ENCODE measurements at regions not wholly inside any gene's neighbourhood (a gene's known extent, or its start where the extent isn't known, plus 50 kb on each side); places are given as distances from the start of the nearest gene placed in this dataset.

- no peak for TF ChIP-seq CTCF (IDR thresholded peaks at IDR 0.05; ENCODE audit: unreplicated experiment in 3 of 3)
- no peak overlapping the region for H3K4me3 Mint-ChIP-seq
- no peaks in the 10 kb centered on the region for H3K9me3 Mint-ChIP-seq
- H3K27me3 Mint-ChIP-seq (ENCODE audit: low read depth): no peaks in the 10 kb centered on the region
- peaks cover 11% of the 10 kb centered on the region for H3K4me1 Mint-ChIP-seq
- H3K36me3 Mint-ChIP-seq (ENCODE audit: low read depth): no peaks in the 10 kb centered on the region
- no peak overlapping the region for H3K27ac Mint-ChIP-seq
Measured at GRCh38 chr9:28120184-28120583, 546.9 kb upstream of the C9orf72 start.

GRCh38 chr9:28120626-28121025 lies 547.3 kb upstream of the C9orf72 start:
- Mint-ChIP-seq H3K9me3 (no peaks in the 10 kb centered on the region), H3K4me3 (no peak overlapping the region), H3K27me3 (ENCODE audit: low read depth) (no peaks in the 10 kb centered on the region), H3K27ac (no peak overlapping the region), H3K36me3 (ENCODE audit: low read depth) (no peaks in the 10 kb centered on the region), H3K4me1 (peaks cover 11% of the 10 kb centered on the region)
- TF ChIP-seq CTCF (IDR thresholded peaks at IDR 0.05; ENCODE audit: unreplicated experiment in 3 of 3): no peak

- Mint-ChIP-seq H3K36me3 (ENCODE audit: low read depth) (no peaks in the 10 kb centered on the region), H3K9me3 (no peaks in the 10 kb centered on the region), H3K27ac (peak overlapping the region in 1 of 3 experiments; percentile 27), H3K4me3 (no peak overlapping the region), H3K27me3 (ENCODE audit: low read depth) (no peaks in the 10 kb centered on the region), H3K4me1 (peaks cover 11% of the 10 kb centered on the region)
- TF ChIP-seq CTCF (IDR thresholded peaks at IDR 0.05; ENCODE audit: unreplicated experiment in 3 of 3): no peak
Measured at GRCh38 chr9:28121366-28121765, 548.1 kb upstream of the C9orf72 start.

- Mint-ChIP-seq H3K4me3 (no peak overlapping the region), H3K4me1 (peaks cover 11% of the 10 kb centered on the region), H3K9me3 (no peaks in the 10 kb centered on the region), H3K36me3 (ENCODE audit: low read depth) (no peaks in the 10 kb centered on the region), H3K27ac (peak overlapping the region in 1 of 3 experiments; percentile 3), H3K27me3 (ENCODE audit: low read depth) (no peaks in the 10 kb centered on the region)
- TF ChIP-seq CTCF (IDR thresholded peaks at IDR 0.05; ENCODE audit: unreplicated experiment in 3 of 3): no peak
Measured at GRCh38 chr9:28124917-28125316, 551.6 kb upstream of the C9orf72 start.

GRCh38 chr9:28127101-28127500 lies 553.8 kb upstream of the C9orf72 start:
- Mint-ChIP-seq H3K9me3 (no peaks in the 10 kb centered on the region), H3K27me3 (ENCODE audit: low read depth) (no peaks in the 10 kb centered on the region), H3K36me3 (ENCODE audit: low read depth) (no peaks in the 10 kb centered on the region), H3K4me3 (no peak overlapping the region), H3K4me1 (no peaks in the 10 kb centered on the region), H3K27ac (no peak overlapping the region)
- no peak for TF ChIP-seq CTCF (IDR thresholded peaks at IDR 0.05; ENCODE audit: unreplicated experiment in 3 of 3)

GRCh38 chr9:28134446-28134976 lies 561.2 kb upstream of the C9orf72 start:
- Mint-ChIP-seq H3K27ac (no peak overlapping the region), H3K4me1 (no peaks in the 10 kb centered on the region), H3K9me3 (no peaks in the 10 kb centered on the region), H3K36me3 (ENCODE audit: low read depth) (no peaks in the 10 kb centered on the region), H3K27me3 (ENCODE audit: low read depth) (no peaks in the 10 kb centered on the region), H3K4me3 (no peak overlapping the region)
- no peak for TF ChIP-seq CTCF (IDR thresholded peaks at IDR 0.05; ENCODE audit: unreplicated experiment in 3 of 3)
